ENCODE measurements at regions not wholly inside any gene's neighbourhood (a gene's known extent, or its start where the extent isn't known, plus 50 kb on each side); places are given as distances from the start of the nearest gene placed in this dataset.
"Not testable (repeated sequence)": the region's sequence is repeated elsewhere in the genome, so short reads cannot be mapped to it uniquely, and the experiment has no call there.

GRCh38 chr4:78004270-78004669 is 52.9 kb upstream of the FRAS1 start:
- Histone ChIP-seq H3K27me3 (no peaks in the 10 kb centered on the region), H3K36me3 (ENCODE audit: low read depth, missing control alignments) (no peaks in the 10 kb centered on the region), H3K27ac (no peak overlapping the region), H3K4me1 (no peaks in the 10 kb centered on the region), H3K4me3 (no peak overlapping the region), H3K9me3 (no peaks in the 10 kb centered on the region)
- TF ChIP-seq POLR2A (IDR thresholded peaks at IDR 0.05), result no peak
- TF ChIP-seq CTCF (IDR thresholded peaks at IDR 0.05), result no peak
- 73 to 79% methylated on average over 3 of the region's 3 CpGs for WGBS, 2 donors
- intact Hi-C loops (cut with DNase I; ENCODE audit: low total_unique reads), result no loop called here
- no peak for DNase-seq

GRCh38 chr4:78005086-78005485 is 52.0 kb upstream of the FRAS1 start:
- H3K4me1 ChIP-seq, result no peaks in the 10 kb centered on the region
- DNase-seq, result no peak
- H3K27me3 ChIP-seq, result no peaks in the 10 kb centered on the region
- no peak overlapping the region for H3K27ac ChIP-seq
- H3K4me3 ChIP-seq, result no peak overlapping the region
- no peaks in the 10 kb centered on the region for H3K9me3 ChIP-seq
- WGBS, 2 donors, result 80 to 94% methylated on average over 3 of the region's 3 CpGs
- no peaks in the 10 kb centered on the region for H3K36me3 ChIP-seq (ENCODE audit: low read depth, missing control alignments)
- TF ChIP-seq POLR2A (IDR thresholded peaks at IDR 0.05) (no peak), CTCF (IDR thresholded peaks at IDR 0.05) (no peak)
- intact Hi-C loops (cut with DNase I; ENCODE audit: low total_unique reads), result no loop called here

GRCh38 chr4:78007021-78007420 is 50.1 kb upstream of the FRAS1 start:
- H3K9me3 ChIP-seq; H3K27ac ChIP-seq; H3K27me3 ChIP-seq; H3K36me3 ChIP-seq (ENCODE audit: low read depth, missing control alignments); intact Hi-C loops (cut with DNase I; ENCODE audit: low total_unique reads); DNase-seq; H3K4me1 ChIP-seq: not testable (repeated sequence)
- 71% methylated on average over 10 to 26 of the region's 26 CpGs for WGBS, 2 donors
- H3K4me3 ChIP-seq, result peak overlapping the region in 1 of 2 donors; percentile 23

Measured in testis (tissue), 2 donors.